ENCODE measurements at regions not wholly inside any gene's neighbourhood (a gene's known extent, or its start where the extent isn't known, plus 50 kb on each side); places are given as distances from the start of the nearest gene placed in this dataset.

GRCh38 chr17:21535686-21536375 lies 156.5 kb upstream of the KCNJ18 start:
- Histone ChIP-seq H3K9me3 (ENCODE audit: control insufficient read depth, low read depth, low read length) (peaks cover 20% of the 10 kb centered on the region), H4K91ac (ENCODE audit: insufficient read length, low read depth, low read length) (no peak overlapping the region), H4K8ac (replicated peaks; ENCODE audit: insufficient read length, low read depth, low read length) (no peak overlapping the region), H2AK5ac (ENCODE audit: insufficient read length, low read length) (no peak overlapping the region), H3K14ac (ENCODE audit: insufficient read depth, low read length) (no peak overlapping the region), H3K4me2 (ENCODE audit: insufficient read depth, insufficient read length, low read length) (no peak overlapping the region), H3K23ac (ENCODE audit: insufficient read length, low read depth, low read length) (no peak overlapping the region), H3K18ac (ENCODE audit: insufficient read length, low read depth, low read length) (no peak overlapping the region), H2BK5ac (ENCODE audit: insufficient read length, low read length) (no peak overlapping the region), H3K4ac (ENCODE audit: low read depth, low read length) (no peak overlapping the region), H3K4me1 (ENCODE audit: insufficient read depth, low read length) (no peaks in the 10 kb centered on the region), H2BK15ac (ENCODE audit: low read depth, low read length) (no peak overlapping the region), H3K27ac (ENCODE audit: insufficient read length, low read depth, low read length) (no peak overlapping the region), H3K27me3 (ENCODE audit: insufficient read depth, low read length) (no peaks in the 10 kb centered on the region), H3T11ph (ENCODE audit: low read length) (no peak overlapping the region), H4K20me1 (ENCODE audit: control insufficient read depth, insufficient read depth, insufficient read length) (no peaks in the 10 kb centered on the region), H3K79me1 (ENCODE audit: insufficient read depth, low read depth, low read length, poor library complexity, severe bottlenecking) (no peaks in the 10 kb centered on the region), H3K56ac (ENCODE audit: insufficient read length, low read depth, low read length) (no peak overlapping the region), H2BK120ac (ENCODE audit: low read depth, low read length, poor library complexity, severe bottlenecking) (no peak overlapping the region), H2BK12ac (ENCODE audit: insufficient read length, low read depth, low read length) (no peak overlapping the region), H2AFZ (ENCODE audit: low read length) (no peak overlapping the region), H3K23me2 (ENCODE audit: insufficient read length, low read depth, low read length, poor library complexity, severe bottlenecking) (no peaks in the 10 kb centered on the region), H2BK20ac (ENCODE audit: low read depth, low read length, poor library complexity, severe bottlenecking) (no peak overlapping the region), H4K5ac (ENCODE audit: insufficient read length, low read depth, low read length) (no peak overlapping the region), H3K9ac (ENCODE audit: extremely low read depth, insufficient read length, low read length) (no peak overlapping the region), H3K79me2 (ENCODE audit: insufficient read depth, low read length) (no peaks in the 10 kb centered on the region)
- TF ChIP-seq, protein P1, sequence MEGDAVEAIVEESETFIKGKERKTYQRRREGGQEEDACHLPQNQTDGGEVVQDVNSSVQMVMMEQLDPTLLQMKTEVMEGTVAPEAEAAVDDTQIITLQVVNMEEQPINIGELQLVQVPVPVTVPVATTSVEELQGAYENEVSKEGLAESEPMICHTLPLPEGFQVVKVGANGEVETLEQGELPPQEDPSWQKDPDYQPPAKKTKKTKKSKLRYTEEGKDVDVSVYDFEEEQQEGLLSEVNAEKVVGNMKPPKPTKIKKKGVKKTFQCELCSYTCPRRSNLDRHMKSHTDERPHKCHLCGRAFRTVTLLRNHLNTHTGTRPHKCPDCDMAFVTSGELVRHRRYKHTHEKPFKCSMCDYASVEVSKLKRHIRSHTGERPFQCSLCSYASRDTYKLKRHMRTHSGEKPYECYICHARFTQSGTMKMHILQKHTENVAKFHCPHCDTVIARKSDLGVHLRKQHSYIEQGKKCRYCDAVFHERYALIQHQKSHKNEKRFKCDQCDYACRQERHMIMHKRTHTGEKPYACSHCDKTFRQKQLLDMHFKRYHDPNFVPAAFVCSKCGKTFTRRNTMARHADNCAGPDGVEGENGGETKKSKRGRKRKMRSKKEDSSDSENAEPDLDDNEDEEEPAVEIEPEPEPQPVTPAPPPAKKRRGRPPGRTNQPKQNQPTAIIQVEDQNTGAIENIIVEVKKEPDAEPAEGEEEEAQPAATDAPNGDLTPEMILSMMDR (conservative IDR thresholded peaks at IDR 0.05), result no peak
- Mint-ChIP-seq H3K4me1 (no peaks in the 10 kb centered on the region), H3K27ac (no peak overlapping the region), H3K9me3 (peaks cover 35 to 49% of the 10 kb centered on the region in 2 experiments), H3K27me3 (ENCODE audit: low read depth) (no peaks in the 10 kb centered on the region), H3K4me3 (no peak overlapping the region), H3K36me3 (ENCODE audit: insufficient read depth in 1 of 3, low read depth in 3 of 3) (peaks cover 12 to 26% (median 19%) of the 10 kb centered on the region in 3 experiments)
- WGBS (ENCODE audit: extremely low coverage, insufficient read length, low lambda C conversion rate), result no CpG with 5 or more reads among the region's 1 CpG
- no peak for DNase-seq

Measured in H9 (cell line).